LNCAP (cell line): ENCODE measurements at regions not wholly inside any gene's neighbourhood (a gene's known extent, or its start where the extent isn't known, plus 50 kb on each side); places are given as distances from the start of the nearest gene placed in this dataset.

ENCODE experiments used
- TF ChIP-seq, protein P1 (sequence below): fragments of 450-650 bp; IDR thresholded peaks from 2 replicates; pipeline ENCODE4 v1.5.1; 2017; ENCODE audit warnings: mild to moderate bottlenecking

GRCh38 chr2:120803764-120804335 is 68.2 kb downstream of the GLI2 start:
- TF ChIP-seq, protein P1, sequence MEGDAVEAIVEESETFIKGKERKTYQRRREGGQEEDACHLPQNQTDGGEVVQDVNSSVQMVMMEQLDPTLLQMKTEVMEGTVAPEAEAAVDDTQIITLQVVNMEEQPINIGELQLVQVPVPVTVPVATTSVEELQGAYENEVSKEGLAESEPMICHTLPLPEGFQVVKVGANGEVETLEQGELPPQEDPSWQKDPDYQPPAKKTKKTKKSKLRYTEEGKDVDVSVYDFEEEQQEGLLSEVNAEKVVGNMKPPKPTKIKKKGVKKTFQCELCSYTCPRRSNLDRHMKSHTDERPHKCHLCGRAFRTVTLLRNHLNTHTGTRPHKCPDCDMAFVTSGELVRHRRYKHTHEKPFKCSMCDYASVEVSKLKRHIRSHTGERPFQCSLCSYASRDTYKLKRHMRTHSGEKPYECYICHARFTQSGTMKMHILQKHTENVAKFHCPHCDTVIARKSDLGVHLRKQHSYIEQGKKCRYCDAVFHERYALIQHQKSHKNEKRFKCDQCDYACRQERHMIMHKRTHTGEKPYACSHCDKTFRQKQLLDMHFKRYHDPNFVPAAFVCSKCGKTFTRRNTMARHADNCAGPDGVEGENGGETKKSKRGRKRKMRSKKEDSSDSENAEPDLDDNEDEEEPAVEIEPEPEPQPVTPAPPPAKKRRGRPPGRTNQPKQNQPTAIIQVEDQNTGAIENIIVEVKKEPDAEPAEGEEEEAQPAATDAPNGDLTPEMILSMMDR: no peak

DNA sequence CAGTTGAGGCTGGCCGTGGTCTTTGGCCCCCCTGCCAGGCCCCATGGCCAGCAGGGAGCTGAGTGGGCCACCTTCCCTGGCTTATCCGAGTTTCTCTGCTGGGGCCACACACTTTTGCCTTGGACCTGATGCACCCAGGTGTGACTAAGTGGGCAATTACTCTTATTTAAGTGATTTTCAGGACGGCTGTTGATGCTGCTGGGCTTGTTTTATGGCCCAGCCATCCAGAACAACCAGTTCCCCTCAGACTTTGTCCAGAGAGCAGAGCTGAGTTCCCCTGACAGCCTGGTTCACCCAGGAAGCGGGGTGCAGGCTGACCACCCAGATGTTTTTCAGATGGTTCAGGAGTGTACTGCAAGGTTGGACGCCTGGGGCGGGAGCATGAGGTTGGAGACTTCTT is 68.8 kb downstream of the GLI2 start:
- TF ChIP-seq, protein P1: no peak

DNA sequence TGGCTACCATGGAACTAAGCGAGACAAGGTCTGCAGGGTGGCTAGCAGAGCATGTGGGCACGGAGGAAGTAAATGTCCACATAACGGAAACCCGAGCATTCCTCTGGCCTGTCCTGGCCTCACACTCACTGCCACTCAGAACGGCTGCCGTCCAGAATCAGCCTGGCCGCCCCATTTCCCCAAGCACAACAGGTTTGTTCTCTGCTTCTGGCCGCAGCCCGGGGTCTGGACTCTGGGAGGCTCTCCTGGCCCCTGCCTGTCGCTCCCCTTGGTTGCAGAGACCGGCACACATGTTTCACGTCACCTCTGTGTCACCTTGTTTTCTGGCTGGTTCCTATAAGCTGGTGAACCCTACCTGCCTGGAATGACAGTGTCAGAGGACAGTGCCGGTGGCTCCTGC is 69.3 kb downstream of the GLI2 start:
- TF ChIP-seq, protein P1: no peak

- TF ChIP-seq, protein P1: no peak
Observed at GRCh38 chr2:120805602-120806001, 69.9 kb downstream of the GLI2 start.

DNA sequence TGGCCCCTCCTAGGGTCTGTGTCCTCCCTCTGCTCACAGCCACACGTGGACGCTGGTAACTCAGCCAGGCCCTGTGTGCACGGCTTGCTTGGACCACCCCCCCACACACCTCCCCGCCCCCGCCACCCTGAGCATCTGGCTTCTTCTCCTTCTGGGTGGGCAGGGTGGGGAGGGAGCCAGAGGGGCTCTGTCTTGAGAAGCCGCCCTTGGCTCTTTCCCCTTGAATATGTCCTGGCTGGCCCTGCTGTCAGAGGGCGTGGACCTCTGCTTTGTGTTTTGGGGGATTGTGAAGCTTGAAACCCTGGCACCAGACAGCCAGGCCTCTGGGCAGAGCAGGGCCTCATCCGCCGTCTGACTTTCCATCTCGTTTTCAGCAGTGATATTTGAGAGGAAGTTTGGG is 72.1 kb downstream of the GLI2 start:
- TF ChIP-seq, protein P1: no peak

DNA sequence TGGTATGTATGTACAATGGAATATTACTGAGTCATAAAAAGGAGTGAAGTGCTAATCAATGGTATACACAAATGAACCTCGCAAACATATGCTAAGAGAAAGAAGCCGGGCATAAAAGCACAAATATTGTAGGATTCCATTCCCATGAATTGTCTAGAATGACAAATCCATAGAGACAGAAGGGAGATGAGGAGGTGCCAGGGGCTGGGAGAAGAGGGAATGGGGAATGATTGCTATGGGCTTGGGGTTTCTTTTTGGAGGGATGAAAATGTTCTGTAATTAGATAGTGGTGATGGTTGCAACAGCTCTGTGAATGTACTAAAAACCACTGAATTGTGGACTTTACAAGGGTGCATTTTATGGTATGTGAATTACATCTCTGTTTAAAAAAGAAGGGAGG is 73.5 kb downstream of the GLI2 start:
- TF ChIP-seq, protein P1: no peak

DNA sequence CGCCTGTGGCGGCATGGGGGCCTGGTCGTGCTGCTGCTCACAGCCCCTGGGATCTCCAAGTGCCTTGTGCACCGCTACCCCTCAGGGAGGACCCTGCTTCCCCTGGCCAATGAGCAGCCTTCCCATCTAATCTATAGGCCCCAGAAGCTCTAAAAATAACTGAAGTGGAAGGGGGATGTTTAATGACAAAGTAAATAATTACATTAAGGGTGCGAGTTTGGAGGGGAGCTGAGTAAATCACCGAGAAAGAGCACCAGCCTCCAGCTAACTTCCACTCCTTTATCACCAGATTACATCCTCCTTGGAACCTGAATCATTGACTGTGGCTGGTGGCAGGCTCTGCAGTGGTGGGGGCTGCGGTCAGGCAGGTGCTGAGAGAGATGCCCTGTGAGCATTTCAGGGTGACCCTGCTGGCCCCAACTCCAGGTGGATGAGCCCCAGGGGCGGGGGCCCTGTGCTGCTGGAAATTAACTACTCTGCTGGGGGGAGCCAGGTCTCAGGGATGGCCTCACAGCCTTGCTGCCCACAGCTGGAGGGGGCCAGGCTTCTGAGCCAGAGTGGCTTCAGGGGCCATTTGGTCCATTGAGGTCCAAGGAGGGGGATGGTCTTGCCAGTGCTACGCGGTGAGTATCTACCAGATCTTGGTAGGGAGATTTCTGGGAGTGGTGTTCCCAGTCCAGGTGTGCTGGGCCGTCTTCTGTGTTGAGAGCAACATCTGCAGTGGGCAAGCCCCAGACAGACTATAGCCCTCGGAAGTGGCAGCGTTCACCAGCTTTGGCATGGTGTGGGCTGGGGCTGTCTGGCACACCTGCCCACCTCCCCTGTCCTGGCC is 74.2 kb downstream of the GLI2 start:
- TF ChIP-seq, protein P1: no peak
